ENCODE measurements at regions not wholly inside any gene's neighbourhood (a gene's known extent, or its start where the extent isn't known, plus 50 kb on each side); places are given as distances from the start of the nearest gene placed in this dataset.

GRCh38 chr11:133719532-133720235, 125.6 kb downstream of the SPATA19 start:
- no peaks in the 10 kb centered on the region for H3K9me3 ChIP-seq (ENCODE audit: low read length)
- no peak overlapping the region for H3K4me2 ChIP-seq (ENCODE audit: low read length)
- no peaks in the 10 kb centered on the region for H3K9me2 ChIP-seq (ENCODE audit: insufficient read depth, low read length)
- no peaks in the 10 kb centered on the region for H3K79me2 ChIP-seq (replicated peaks; ENCODE audit: insufficient read depth, low read length)
- no peak overlapping the region for H3K4me3 ChIP-seq (ENCODE audit: low read length)
- H4K20me1 ChIP-seq (ENCODE audit: insufficient read depth): no peaks in the 10 kb centered on the region
- H3F3A ChIP-seq (ENCODE audit: insufficient read depth, low read length, poor library complexity, severe bottlenecking): no peaks in the 10 kb centered on the region
- TF ChIP-seq POLR2AphosphoS5 (IDR thresholded peaks at IDR 0.05) (no peak), EZH2 (IDR thresholded peaks at IDR 0.05; ENCODE audit: borderline replicate concordance, insufficient read depth, low read length, poor library complexity, severe bottlenecking) (no peak), RAD21 (conservative IDR thresholded peaks at IDR 0.05) (no peak), REST (IDR thresholded peaks at IDR 0.05; ENCODE audit: borderline replicate concordance) (no peak), TAF1 (IDR thresholded peaks at IDR 0.05; ENCODE audit: low read depth) (no peak), SMC3 (conservative IDR thresholded peaks at IDR 0.05; ENCODE audit: poor library complexity) (no peak), MXI1 (conservative IDR thresholded peaks at IDR 0.05; ENCODE audit: poor library complexity, severe bottlenecking) (no peak), CTCF (IDR thresholded peaks at IDR 0.05; ENCODE audit: poor library complexity, severe bottlenecking) (no peak), EP300 (conservative IDR thresholded peaks at IDR 0.05; ENCODE audit: poor library complexity, severe bottlenecking) (no peak)
- no peak overlapping the region for H3K27ac ChIP-seq (ENCODE audit: low read length)
- H3K27me3 ChIP-seq (ENCODE audit: insufficient read depth, low read depth, low read length): no peaks in the 10 kb centered on the region
- no peak overlapping the region for H3K9ac ChIP-seq (ENCODE audit: low read length)
- no peaks in the 10 kb centered on the region for H3K36me3 ChIP-seq (ENCODE audit: insufficient read depth, low read length)
- H2AFZ ChIP-seq (ENCODE audit: low read depth, low read length): no peak overlapping the region

GRCh38 chr11:133718831-133719230, 126.5 kb downstream of the SPATA19 start:
- no peaks in the 10 kb centered on the region for H3K36me3 ChIP-seq (ENCODE audit: insufficient read depth, low read length)
- H3K4me3 ChIP-seq (ENCODE audit: low read length): no peak overlapping the region
- H3K4me2 ChIP-seq (ENCODE audit: low read length): no peak overlapping the region
- H3K27me3 ChIP-seq (ENCODE audit: insufficient read depth, low read depth, low read length): no peaks in the 10 kb centered on the region
- no peaks in the 10 kb centered on the region for H4K20me1 ChIP-seq (ENCODE audit: insufficient read depth)
- TF ChIP-seq EZH2 (IDR thresholded peaks at IDR 0.05; ENCODE audit: borderline replicate concordance, insufficient read depth, low read length, poor library complexity, severe bottlenecking): no peak
- no peak for TF ChIP-seq RAD21 (conservative IDR thresholded peaks at IDR 0.05)
- no peak for TF ChIP-seq TAF1 (IDR thresholded peaks at IDR 0.05; ENCODE audit: low read depth)
- TF ChIP-seq MXI1 (conservative IDR thresholded peaks at IDR 0.05; ENCODE audit: poor library complexity, severe bottlenecking): no peak
- no peaks in the 10 kb centered on the region for H3K79me2 ChIP-seq (replicated peaks; ENCODE audit: insufficient read depth, low read length)
- H3F3A ChIP-seq (ENCODE audit: insufficient read depth, low read length, poor library complexity, severe bottlenecking): no peaks in the 10 kb centered on the region
- H3K9me2 ChIP-seq (ENCODE audit: insufficient read depth, low read length): no peaks in the 10 kb centered on the region
- no peak overlapping the region for H3K27ac ChIP-seq (ENCODE audit: low read length)
- H2AFZ ChIP-seq (ENCODE audit: low read depth, low read length): no peak overlapping the region
- H3K9ac ChIP-seq (ENCODE audit: low read length): no peak overlapping the region
- H3K9me3 ChIP-seq (ENCODE audit: low read length): no peaks in the 10 kb centered on the region

Data from neural cell (in vitro differentiated cells).